ENCODE measurements at regions not wholly inside any gene's neighbourhood (a gene's known extent, or its start where the extent isn't known, plus 50 kb on each side); places are given as distances from the start of the nearest gene placed in this dataset.

GRCh38 chr13:104567114-104567513 is 1500.9 kb upstream of the SLC10A2 start:
- no peak for FAIRE-seq
- no peak overlapping the region for H2AK5ac ChIP-seq (ENCODE audit: low read depth, low read length)
- no peaks in the 10 kb centered on the region for H3K79me1 ChIP-seq (ENCODE audit: low read depth, low read length)
- no peaks in the 10 kb centered on the region for H3K23me2 ChIP-seq (ENCODE audit: low read depth, low read length)
- no peaks in the 10 kb centered on the region for H3K36me3 ChIP-seq (ENCODE audit: control insufficient read depth in 2 of 4, insufficient read depth in 4 of 4, low read length in 3 of 4)
- no peak overlapping the region for H2BK15ac ChIP-seq (ENCODE audit: low read length)
- H2BK12ac ChIP-seq (ENCODE audit: low read depth, low read length): 0 out of 2 replicates have a peak overlapping the region, but pooled peaks have one; percentile 18
- ChIA-PET POLR2A (ENCODE audit: partially characterized antibody) (no interaction called here), CTCF (ENCODE audit: partially characterized antibody) (no interaction called here)
- no peak overlapping the region for H2BK120ac ChIP-seq (replicated peaks; ENCODE audit: low read depth, low read length)
- no peak overlapping the region for H3K18ac ChIP-seq (ENCODE audit: extremely low read depth, low read length)
- H3K79me2 ChIP-seq (ENCODE audit: control insufficient read depth in 1 of 2, insufficient read depth in 2 of 2, low read length in 2 of 2): no peaks in the 10 kb centered on the region
- no peak overlapping the region for H3K4me2 ChIP-seq (ENCODE audit: insufficient read depth in 1 of 2, low read depth in 2 of 2, low read length in 2 of 2)
- no peak overlapping the region for H2AFZ ChIP-seq (ENCODE audit: low read length)
- no peak overlapping the region for H3K23ac ChIP-seq (ENCODE audit: insufficient read length)
- H4K91ac ChIP-seq (replicated peaks; ENCODE audit: insufficient read length, low read length): no peak overlapping the region
- no peak overlapping the region for H4K8ac ChIP-seq (ENCODE audit: extremely low read depth, insufficient read depth, low read length)
- H3K56ac ChIP-seq (replicated peaks; ENCODE audit: insufficient read length, low read depth, low read length): no peak overlapping the region
- H3K4me1 ChIP-seq (replicated peaks in 1 of 4; ENCODE audit: control insufficient read depth in 3 of 4, insufficient read depth in 4 of 4, low read length in 3 of 4): peaks cover 0 to 5% (median 0%) of the 10 kb centered on the region in 4 experiments; a peak in 1 of 7 replicates
- no peak overlapping the region for H3K4ac ChIP-seq (replicated peaks; ENCODE audit: insufficient read length, low read depth, low read length)
- H3K9ac ChIP-seq (replicated peaks in 1 of 4; ENCODE audit: extremely low read depth in 1 of 4, low read depth in 3 of 4, low read length in 3 of 4): no peak overlapping the region
- no peaks in the 10 kb centered on the region for H3K27me3 ChIP-seq (replicated peaks in 1 of 4; ENCODE audit: control insufficient read depth in 3 of 4, extremely low read depth in 1 of 4, insufficient read depth in 3 of 4, low read length in 3 of 4)
- H4K20me1 ChIP-seq (replicated peaks in 1 of 2; ENCODE audit: control insufficient read depth in 1 of 2, insufficient read depth in 2 of 2, low read length in 2 of 2): no peaks in the 10 kb centered on the region
- 87% methylated on average over 5 of the region's 5 CpGs; no CpG with 5 or more reads in 1 of the 2 experiments for WGBS, 2 experiments (ENCODE audit: extremely low coverage in 1 of 2, insufficient coverage in 1 of 2, insufficient read length in 1 of 2, insufficient replicate concordance in 2 of 2, low coverage in 1 of 2, low lambda C conversion rate in 2 of 2, missing lambda C conversion rate in 1 of 2)
- H3K4me3 ChIP-seq (ENCODE audit: extremely low read depth in 1 of 4, insufficient read depth in 2 of 4, low read depth in 3 of 4, low read length in 4 of 4): no peak overlapping the region
- DNase-seq (ENCODE audit: low read depth in 1 of 2, low spot score in 2 of 2): no peak
- no peaks in the 10 kb centered on the region for H3K9me3 ChIP-seq (ENCODE audit: insufficient read depth in 2 of 2, low read depth in 1 of 2, low read length in 1 of 2)
- no peak overlapping the region for H2BK20ac ChIP-seq (ENCODE audit: low read length)
- H3K27ac ChIP-seq (ENCODE audit: low read depth, low read length): no peak overlapping the region
- H4K5ac ChIP-seq (ENCODE audit: insufficient read length, low read depth, low read length): no peak overlapping the region
- H3K14ac ChIP-seq (ENCODE audit: insufficient read length): no peak overlapping the region
- H2BK5ac ChIP-seq (ENCODE audit: low read depth, low read length): no peak overlapping the region
- TF ChIP-seq TBP (IDR thresholded peaks at IDR 0.05; ENCODE audit: low read depth, low read length): no peak
